Activated CD8-positive, alpha-beta memory T cell treated with anti-CD3 and anti-CD28 coated beads, Interleukin-2, amount 50 U/mL, for 1 hour (primary cell): ENCODE measurements at regions not wholly inside any gene's neighbourhood (a gene's known extent, or its start where the extent isn't known, plus 50 kb on each side); places are given as distances from the start of the nearest gene placed in this dataset.

ENCODE experiments used
- DNase-seq: peaks from one replicate; pipeline ENCODE4 v3.0.0-alpha.2; 2020; ENCODE audit errors: extremely low read depth

GRCh38 chr21:21605521-21605920 is 607.3 kb downstream of the NCAM2 start:
- DNase-seq, result no peak

- no peak for DNase-seq
Observed at GRCh38 chr21:21606041-21606440, 607.8 kb downstream of the NCAM2 start.

- no peak for DNase-seq
Observed at GRCh38 chr21:21612466-21612865, 614.3 kb downstream of the NCAM2 start.

GRCh38 chr21:21614966-21615365 is 616.8 kb downstream of the NCAM2 start:
- DNase-seq, result no peak

GRCh38 chr21:21622460-21623234 is 624.4 kb downstream of the NCAM2 start:
- DNase-seq, result no peak

GRCh38 chr21:21624674-21625073 is 626.5 kb downstream of the NCAM2 start:
- DNase-seq, result no peak

- DNase-seq, result no peak
Observed at GRCh38 chr21:21631961-21632360, 633.8 kb downstream of the NCAM2 start.

GRCh38 chr21:21632926-21633325 is 634.7 kb downstream of the NCAM2 start:
- no peak for DNase-seq

- no peak for DNase-seq
Observed at GRCh38 chr21:21661741-21662140, 663.5 kb downstream of the NCAM2 start.

- DNase-seq, result no peak
Observed at GRCh38 chr21:21662776-21663175, 664.6 kb downstream of the NCAM2 start.

GRCh38 chr21:21664871-21665270 is 666.7 kb downstream of the NCAM2 start:
- no peak for DNase-seq

GRCh38 chr21:21666689-21667088 is 668.5 kb downstream of the NCAM2 start:
- DNase-seq, result no peak

- no peak for DNase-seq
Observed at GRCh38 chr21:21668198-21668597, 670.0 kb downstream of the NCAM2 start.

- no peak for DNase-seq
Observed at GRCh38 chr21:21673959-21674358, 675.8 kb downstream of the NCAM2 start.

- DNase-seq, result no peak
Observed at GRCh38 chr21:21675601-21676000, 677.4 kb downstream of the NCAM2 start.

GRCh38 chr21:21682172-21682571 is 684.0 kb downstream of the NCAM2 start:
- no peak for DNase-seq

- DNase-seq, result no peak
Observed at GRCh38 chr21:21688889-21689288, 690.7 kb downstream of the NCAM2 start.

- no peak for DNase-seq
Observed at GRCh38 chr21:21690068-21690665, 692.0 kb downstream of the NCAM2 start.

- no peak for DNase-seq
Observed at GRCh38 chr21:21712748-21713520, 714.7 kb downstream of the NCAM2 start.

GRCh38 chr21:21713651-21714180 is 715.5 kb downstream of the NCAM2 start:
- DNase-seq, result no peak

- no peak for DNase-seq
Observed at GRCh38 chr21:21714426-21714825, 716.2 kb downstream of the NCAM2 start.

- DNase-seq, result no peak
Observed at GRCh38 chr21:21715266-21715969, 717.2 kb downstream of the NCAM2 start.
